ENCODE measurements at regions not wholly inside any gene's neighbourhood (a gene's known extent, or its start where the extent isn't known, plus 50 kb on each side); places are given as distances from the start of the nearest gene placed in this dataset.

GRCh38 chr3:159189994-159190669 lies 388.3 kb downstream of the MFSD1 start:
- H3K27ac ChIP-seq (ENCODE audit: low read depth, low read length): no peak overlapping the region
- no peaks in the 10 kb centered on the region for H3K36me3 ChIP-seq (ENCODE audit: control insufficient read depth in 3 of 3, insufficient read depth in 3 of 3, low read length in 3 of 3)
- no peak overlapping the region for H3K4me3 ChIP-seq (ENCODE audit: low read length in 3 of 3)
- H3K27me3 ChIP-seq (ENCODE audit: control insufficient read depth in 3 of 3, insufficient read depth in 3 of 3, low read length in 3 of 3): no peaks in the 10 kb centered on the region
- H3K4me1 ChIP-seq (ENCODE audit: control insufficient read depth in 3 of 3, insufficient read depth in 3 of 3, low read length in 3 of 3): peaks cover 0 to 5% (median 0%) of the 10 kb centered on the region in 3 donors
- no peaks in the 10 kb centered on the region for H3K9me3 ChIP-seq (ENCODE audit: control insufficient read depth in 3 of 3, low read length in 3 of 3)
- H3K9ac ChIP-seq (ENCODE audit: low read depth in 1 of 3, low read length in 3 of 3): no peak overlapping the region

- H3K4me1 ChIP-seq (ENCODE audit: control insufficient read depth in 3 of 3, insufficient read depth in 3 of 3, low read length in 3 of 3): peaks cover 0 to 5% (median 0%) of the 10 kb centered on the region in 3 donors
- no peaks in the 10 kb centered on the region for H3K9me3 ChIP-seq (ENCODE audit: control insufficient read depth in 3 of 3, low read length in 3 of 3)
- H3K4me3 ChIP-seq (ENCODE audit: low read length in 3 of 3): no peak overlapping the region
- no peak overlapping the region for H3K27ac ChIP-seq (ENCODE audit: low read depth, low read length)
- no peak overlapping the region for H3K9ac ChIP-seq (ENCODE audit: low read depth in 1 of 3, low read length in 3 of 3)
- no peaks in the 10 kb centered on the region for H3K27me3 ChIP-seq (ENCODE audit: control insufficient read depth in 3 of 3, insufficient read depth in 3 of 3, low read length in 3 of 3)
- H3K36me3 ChIP-seq (ENCODE audit: control insufficient read depth in 3 of 3, insufficient read depth in 3 of 3, low read length in 3 of 3): no peaks in the 10 kb centered on the region
These were observed 389.6 kb downstream of the MFSD1 start for GRCh38 chr3:159191447-159191846.

- Histone ChIP-seq H3K4me3 (ENCODE audit: low read length in 3 of 3) (no peak overlapping the region), H3K4me1 (ENCODE audit: control insufficient read depth in 3 of 3, insufficient read depth in 3 of 3, low read length in 3 of 3) (no peaks in the 10 kb centered on the region), H3K36me3 (ENCODE audit: control insufficient read depth in 3 of 3, insufficient read depth in 3 of 3, low read length in 3 of 3) (no peaks in the 10 kb centered on the region), H3K27ac (ENCODE audit: low read depth, low read length) (no peak overlapping the region), H3K27me3 (ENCODE audit: control insufficient read depth in 3 of 3, insufficient read depth in 3 of 3, low read length in 3 of 3) (no peaks in the 10 kb centered on the region), H3K9me3 (ENCODE audit: control insufficient read depth in 3 of 3, low read length in 3 of 3) (no peaks in the 10 kb centered on the region), H3K9ac (ENCODE audit: low read depth in 1 of 3, low read length in 3 of 3) (no peak overlapping the region)
These were observed 394.5 kb downstream of the MFSD1 start for GRCh38 chr3:159196359-159196758.

- Histone ChIP-seq H3K4me3 (ENCODE audit: low read length in 3 of 3) (no peak overlapping the region), H3K9me3 (ENCODE audit: control insufficient read depth in 3 of 3, low read length in 3 of 3) (no peaks in the 10 kb centered on the region), H3K4me1 (ENCODE audit: control insufficient read depth in 3 of 3, insufficient read depth in 3 of 3, low read length in 3 of 3) (no peaks in the 10 kb centered on the region), H3K27ac (ENCODE audit: low read depth, low read length) (no peak overlapping the region), H3K36me3 (ENCODE audit: control insufficient read depth in 3 of 3, insufficient read depth in 3 of 3, low read length in 3 of 3) (no peaks in the 10 kb centered on the region), H3K9ac (ENCODE audit: low read depth in 1 of 3, low read length in 3 of 3) (no peak overlapping the region), H3K27me3 (ENCODE audit: control insufficient read depth in 3 of 3, insufficient read depth in 3 of 3, low read length in 3 of 3) (no peaks in the 10 kb centered on the region)
These were observed 398.3 kb downstream of the MFSD1 start for GRCh38 chr3:159200176-159200575.

DNA sequence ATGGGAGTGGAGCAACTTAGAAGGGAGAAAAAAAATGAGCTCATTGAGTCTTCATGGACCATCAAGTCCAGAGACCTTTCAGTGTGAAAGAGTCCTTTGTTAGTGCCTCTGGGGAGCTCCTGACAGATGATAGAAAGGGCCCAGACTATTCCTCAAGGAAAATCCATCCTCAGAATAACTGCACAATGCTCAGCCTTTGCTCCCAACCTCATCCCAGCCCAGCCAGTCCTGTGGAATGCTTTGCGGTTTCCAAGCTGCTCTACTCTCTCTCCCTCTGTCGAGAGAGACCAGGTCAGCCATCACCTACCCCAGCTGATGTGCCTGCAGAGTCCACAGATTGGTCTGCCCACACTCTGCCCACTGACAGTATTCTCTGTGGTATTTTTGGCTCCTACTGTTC lies 406.2 kb downstream of the MFSD1 start:
- no peaks in the 10 kb centered on the region for H3K27me3 ChIP-seq (ENCODE audit: control insufficient read depth in 3 of 3, insufficient read depth in 3 of 3, low read length in 3 of 3)
- H3K4me1 ChIP-seq (ENCODE audit: control insufficient read depth in 3 of 3, insufficient read depth in 3 of 3, low read length in 3 of 3): no peaks in the 10 kb centered on the region
- no peaks in the 10 kb centered on the region for H3K36me3 ChIP-seq (ENCODE audit: control insufficient read depth in 3 of 3, insufficient read depth in 3 of 3, low read length in 3 of 3)
- H3K4me3 ChIP-seq (ENCODE audit: low read length in 3 of 3): no peak overlapping the region
- H3K9ac ChIP-seq (ENCODE audit: low read depth in 1 of 3, low read length in 3 of 3): no peak overlapping the region
- H3K27ac ChIP-seq (ENCODE audit: low read depth, low read length): no peak overlapping the region
- no peaks in the 10 kb centered on the region for H3K9me3 ChIP-seq (ENCODE audit: control insufficient read depth in 3 of 3, low read length in 3 of 3)

GRCh38 chr3:159209459-159209858 lies 407.6 kb downstream of the MFSD1 start:
- Histone ChIP-seq H3K4me1 (ENCODE audit: control insufficient read depth in 3 of 3, insufficient read depth in 3 of 3, low read length in 3 of 3) (no peaks in the 10 kb centered on the region), H3K9me3 (ENCODE audit: control insufficient read depth in 3 of 3, low read length in 3 of 3) (no peaks in the 10 kb centered on the region), H3K36me3 (ENCODE audit: control insufficient read depth in 3 of 3, insufficient read depth in 3 of 3, low read length in 3 of 3) (no peaks in the 10 kb centered on the region), H3K27me3 (ENCODE audit: control insufficient read depth in 3 of 3, insufficient read depth in 3 of 3, low read length in 3 of 3) (no peaks in the 10 kb centered on the region), H3K9ac (ENCODE audit: low read depth in 1 of 3, low read length in 3 of 3) (no peak overlapping the region), H3K27ac (ENCODE audit: low read depth, low read length) (no peak overlapping the region), H3K4me3 (ENCODE audit: low read length in 3 of 3) (no peak overlapping the region)

- no peaks in the 10 kb centered on the region for H3K4me1 ChIP-seq (ENCODE audit: control insufficient read depth in 3 of 3, insufficient read depth in 3 of 3, low read length in 3 of 3)
- H3K9me3 ChIP-seq (ENCODE audit: control insufficient read depth in 3 of 3, low read length in 3 of 3): no peaks in the 10 kb centered on the region
- no peak overlapping the region for H3K4me3 ChIP-seq (ENCODE audit: low read length in 3 of 3)
- no peaks in the 10 kb centered on the region for H3K27me3 ChIP-seq (ENCODE audit: control insufficient read depth in 3 of 3, insufficient read depth in 3 of 3, low read length in 3 of 3)
- H3K36me3 ChIP-seq (ENCODE audit: control insufficient read depth in 3 of 3, insufficient read depth in 3 of 3, low read length in 3 of 3): no peaks in the 10 kb centered on the region
- no peak overlapping the region for H3K9ac ChIP-seq (ENCODE audit: low read depth in 1 of 3, low read length in 3 of 3)
- no peak overlapping the region for H3K27ac ChIP-seq (ENCODE audit: low read depth, low read length)
These were observed 408.5 kb downstream of the MFSD1 start for GRCh38 chr3:159210336-159210735.

GRCh38 chr3:159216311-159216710 lies 414.5 kb downstream of the MFSD1 start:
- H3K4me3 ChIP-seq (ENCODE audit: low read length in 3 of 3): no peak overlapping the region
- no peak overlapping the region for H3K9ac ChIP-seq (ENCODE audit: low read depth in 1 of 3, low read length in 3 of 3)
- H3K27me3 ChIP-seq (ENCODE audit: control insufficient read depth in 3 of 3, insufficient read depth in 3 of 3, low read length in 3 of 3): no peaks in the 10 kb centered on the region
- no peaks in the 10 kb centered on the region for H3K4me1 ChIP-seq (ENCODE audit: control insufficient read depth in 3 of 3, insufficient read depth in 3 of 3, low read length in 3 of 3)
- no peaks in the 10 kb centered on the region for H3K9me3 ChIP-seq (ENCODE audit: control insufficient read depth in 3 of 3, low read length in 3 of 3)
- no peak overlapping the region for H3K27ac ChIP-seq (ENCODE audit: low read depth, low read length)
- no peaks in the 10 kb centered on the region for H3K36me3 ChIP-seq (ENCODE audit: control insufficient read depth in 3 of 3, insufficient read depth in 3 of 3, low read length in 3 of 3)

DNA sequence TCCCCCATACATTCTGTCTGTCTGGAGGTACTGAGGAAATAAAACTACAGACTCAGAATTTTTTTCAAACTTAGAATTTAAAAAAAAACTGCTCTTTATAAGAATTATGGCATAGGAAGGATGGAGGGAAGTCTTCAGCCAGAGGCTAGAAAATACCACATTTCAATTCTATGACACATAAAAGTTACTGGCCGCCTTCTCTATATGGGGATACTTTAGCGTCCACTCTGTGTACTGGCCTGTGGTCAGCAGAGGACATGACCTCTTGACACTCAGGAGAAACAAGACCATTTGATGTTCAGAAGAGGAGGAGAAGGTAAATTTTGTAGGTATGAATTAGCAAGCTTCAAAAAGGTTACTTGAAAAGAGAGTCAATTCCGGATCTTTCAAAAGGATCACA lies 417.4 kb downstream of the MFSD1 start:
- no peak overlapping the region for H3K27ac ChIP-seq (ENCODE audit: low read depth, low read length)
- no peak overlapping the region for H3K4me3 ChIP-seq (ENCODE audit: low read length in 3 of 3)
- no peaks in the 10 kb centered on the region for H3K4me1 ChIP-seq (ENCODE audit: control insufficient read depth in 3 of 3, insufficient read depth in 3 of 3, low read length in 3 of 3)
- no peaks in the 10 kb centered on the region for H3K36me3 ChIP-seq (ENCODE audit: control insufficient read depth in 3 of 3, insufficient read depth in 3 of 3, low read length in 3 of 3)
- no peaks in the 10 kb centered on the region for H3K27me3 ChIP-seq (ENCODE audit: control insufficient read depth in 3 of 3, insufficient read depth in 3 of 3, low read length in 3 of 3)
- H3K9ac ChIP-seq (ENCODE audit: low read depth in 1 of 3, low read length in 3 of 3): no peak overlapping the region
- no peaks in the 10 kb centered on the region for H3K9me3 ChIP-seq (ENCODE audit: control insufficient read depth in 3 of 3, low read length in 3 of 3)

GRCh38 chr3:159221335-159221734 lies 419.5 kb downstream of the MFSD1 start:
- Histone ChIP-seq H3K4me1 (ENCODE audit: control insufficient read depth in 3 of 3, insufficient read depth in 3 of 3, low read length in 3 of 3) (no peaks in the 10 kb centered on the region), H3K9me3 (ENCODE audit: control insufficient read depth in 3 of 3, low read length in 3 of 3) (no peaks in the 10 kb centered on the region), H3K4me3 (ENCODE audit: low read length in 3 of 3) (no peak overlapping the region), H3K27ac (ENCODE audit: low read depth, low read length) (no peak overlapping the region), H3K27me3 (ENCODE audit: control insufficient read depth in 3 of 3, insufficient read depth in 3 of 3, low read length in 3 of 3) (no peaks in the 10 kb centered on the region), H3K36me3 (ENCODE audit: control insufficient read depth in 3 of 3, insufficient read depth in 3 of 3, low read length in 3 of 3) (no peaks in the 10 kb centered on the region), H3K9ac (ENCODE audit: low read depth in 1 of 3, low read length in 3 of 3) (no peak overlapping the region)
